Right kidney (tissue), 1 donor: ENCODE measurements at regions not wholly inside any gene's neighbourhood (a gene's known extent, or its start where the extent isn't known, plus 50 kb on each side); places are given as distances from the start of the nearest gene placed in this dataset.
"Not testable (repeated sequence)": the region's sequence is repeated elsewhere in the genome, so short reads cannot be mapped to it uniquely, and the experiment has no call there.

Experiments
- DNase-seq: peaks from one replicate; pipeline ENCODE4 v3.0.0-alpha.2; 2016

- DNase-seq: no peak
Measured at GRCh38 chr5:19256036-19256435, 732.0 kb downstream of the CDH18 start.

- DNase-seq: no peak
Measured at GRCh38 chr5:19258686-19259085, 729.3 kb downstream of the CDH18 start.

- no peak for DNase-seq
Measured at GRCh38 chr5:19261879-19262278, 726.1 kb downstream of the CDH18 start.

- DNase-seq: no peak
Measured at GRCh38 chr5:19264821-19265220, 723.2 kb downstream of the CDH18 start.

GRCh38 chr5:19266791-19267190 is 721.2 kb downstream of the CDH18 start:
- no peak for DNase-seq

GRCh38 chr5:19270153-19270552 is 717.8 kb downstream of the CDH18 start:
- DNase-seq: no peak

- no peak for DNase-seq
Measured at GRCh38 chr5:19274578-19274977, 713.4 kb downstream of the CDH18 start.

GRCh38 chr5:19285286-19285685 is 702.7 kb downstream of the CDH18 start:
- no peak for DNase-seq

- DNase-seq: not testable (repeated sequence)
Measured at GRCh38 chr5:19287548-19288277, 700.3 kb downstream of the CDH18 start.

- not testable (repeated sequence) for DNase-seq
Measured at GRCh38 chr5:19288311-19288710, 699.7 kb downstream of the CDH18 start.

- DNase-seq: no peak
Measured at GRCh38 chr5:19297934-19298333, 690.1 kb downstream of the CDH18 start.

GRCh38 chr5:19301271-19301670 is 686.7 kb downstream of the CDH18 start:
- no peak for DNase-seq

- DNase-seq: no peak
Measured at GRCh38 chr5:19314840-19315239, 673.2 kb downstream of the CDH18 start.

- DNase-seq: no peak
Measured at GRCh38 chr5:19319252-19319651, 668.7 kb downstream of the CDH18 start.

GRCh38 chr5:19322716-19323485 is 665.1 kb downstream of the CDH18 start:
- no peak for DNase-seq

- DNase-seq: no peak
Measured at GRCh38 chr5:19334278-19334677, 653.7 kb downstream of the CDH18 start.

GRCh38 chr5:19342942-19343341 is 645.1 kb downstream of the CDH18 start:
- no peak for DNase-seq

- no peak for DNase-seq
Measured at GRCh38 chr5:19352120-19352519, 635.9 kb downstream of the CDH18 start.

GRCh38 chr5:19369048-19369447 is 619.0 kb downstream of the CDH18 start:
- DNase-seq: no peak

- DNase-seq: no peak
Measured at GRCh38 chr5:19369561-19369960, 618.4 kb downstream of the CDH18 start.

- no peak for DNase-seq
Measured at GRCh38 chr5:19370655-19371386, 617.2 kb downstream of the CDH18 start.

- DNase-seq: no peak
Measured at GRCh38 chr5:19388391-19388790, 599.6 kb downstream of the CDH18 start.

GRCh38 chr5:19401032-19401431 is 587.0 kb downstream of the CDH18 start:
- DNase-seq: no peak
